ENCODE measurements at regions not wholly inside any gene's neighbourhood (a gene's known extent, or its start where the extent isn't known, plus 50 kb on each side); places are given as distances from the start of the nearest gene placed in this dataset.

- intact Hi-C loops (cut with micrococcal nuclease; ENCODE audit: unreplicated experiment), result no loop called here
- Mint-ChIP-seq H3K9me3 (ENCODE audit: unreplicated experiment) (no peaks in the 10 kb centered on the region), H3K4me1 (ENCODE audit: low read depth, unreplicated experiment) (no peaks in the 10 kb centered on the region), H3K36me3 (ENCODE audit: insufficient read depth, unreplicated experiment) (no peaks in the 10 kb centered on the region), H3K27ac (ENCODE audit: unreplicated experiment) (no peak overlapping the region), H3K4me3 (ENCODE audit: unreplicated experiment) (no peak overlapping the region), H3K27me3 (ENCODE audit: insufficient read depth, unreplicated experiment) (peaks cover 3% of the 10 kb centered on the region)
- ChIA-PET POLR2A (no interaction called here), CTCF (no interaction called here)
- no peaks in the 10 kb centered on the region for H3K4me1 ChIP-seq
- no peaks in the 10 kb centered on the region for H3K36me3 ChIP-seq (ENCODE audit: control insufficient read depth, insufficient read depth, low read length)
- H3K4me3 ChIP-seq (ENCODE audit: low read depth, low read length), result no peak overlapping the region
- H3K9me3 ChIP-seq, result no peaks in the 10 kb centered on the region
- TF ChIP-seq CTCF (IDR thresholded peaks at IDR 0.05; ENCODE audit: insufficient read depth in 1 of 2, low read depth in 1 of 2, low read length in 1 of 2, severe bottlenecking in 1 of 2, unreplicated experiment in 1 of 2), result no peak
- BruUV-seq (replicated peaks), result no TSS peak
- H3K27me3 ChIP-seq (replicated peaks; ENCODE audit: control insufficient read depth, insufficient read depth, low read length), result no peaks in the 10 kb centered on the region
- DNase-seq, result no peak
Measured at GRCh38 chr7:136370137-136370536, 393.0 kb upstream of the MTPN start.

GRCh38 chr7:136369225-136369624 lies 392.1 kb upstream of the MTPN start:
- Histone ChIP-seq H3K27me3 (replicated peaks; ENCODE audit: control insufficient read depth, insufficient read depth, low read length) (no peaks in the 10 kb centered on the region), H3K9me3 (no peaks in the 10 kb centered on the region), H3K4me3 (ENCODE audit: low read depth, low read length) (no peak overlapping the region), H3K4me1 (no peaks in the 10 kb centered on the region), H3K36me3 (ENCODE audit: control insufficient read depth, insufficient read depth, low read length) (no peaks in the 10 kb centered on the region)
- H3K27ac Mint-ChIP-seq (ENCODE audit: unreplicated experiment), result no peak overlapping the region
- TF ChIP-seq CTCF (IDR thresholded peaks at IDR 0.05; ENCODE audit: insufficient read depth in 1 of 2, low read depth in 1 of 2, low read length in 1 of 2, severe bottlenecking in 1 of 2, unreplicated experiment in 1 of 2), result no peak
- no peak overlapping the region for H3K4me3 Mint-ChIP-seq (ENCODE audit: unreplicated experiment)
- POLR2A ChIA-PET, result no interaction called here
- H3K9me3 Mint-ChIP-seq (ENCODE audit: unreplicated experiment), result no peaks in the 10 kb centered on the region
- no peaks in the 10 kb centered on the region for H3K36me3 Mint-ChIP-seq (ENCODE audit: insufficient read depth, unreplicated experiment)
- H3K4me1 Mint-ChIP-seq (ENCODE audit: low read depth, unreplicated experiment), result no peaks in the 10 kb centered on the region
- intact Hi-C loops (cut with micrococcal nuclease; ENCODE audit: unreplicated experiment), result no loop called here
- no TSS peak for BruUV-seq (replicated peaks)
- H3K27me3 Mint-ChIP-seq (ENCODE audit: insufficient read depth, unreplicated experiment), result peaks cover 3% of the 10 kb centered on the region
- CTCF ChIA-PET, result no interaction called here
- DNase-seq, result no peak

GRCh38 chr7:136359333-136359903 lies 382.3 kb upstream of the MTPN start:
- H3K4me3 ChIP-seq (ENCODE audit: low read depth, low read length), result no peak overlapping the region
- H3K36me3 ChIP-seq (ENCODE audit: control insufficient read depth, insufficient read depth, low read length), result no peaks in the 10 kb centered on the region
- no peaks in the 10 kb centered on the region for H3K36me3 Mint-ChIP-seq (ENCODE audit: insufficient read depth, unreplicated experiment)
- H3K4me1 Mint-ChIP-seq (ENCODE audit: low read depth, unreplicated experiment), result no peaks in the 10 kb centered on the region
- ChIA-PET POLR2A (no interaction called here), CTCF (no interaction called here)
- H3K27me3 ChIP-seq (replicated peaks; ENCODE audit: control insufficient read depth, insufficient read depth, low read length), result no peaks in the 10 kb centered on the region
- H3K27ac Mint-ChIP-seq (ENCODE audit: unreplicated experiment), result no peak overlapping the region
- no peaks in the 10 kb centered on the region for H3K4me1 ChIP-seq
- DNase-seq, result no peak
- intact Hi-C loops (cut with micrococcal nuclease; ENCODE audit: unreplicated experiment), result no loop called here
- BruUV-seq (replicated peaks), result no TSS peak
- H3K9me3 Mint-ChIP-seq (ENCODE audit: unreplicated experiment), result no peaks in the 10 kb centered on the region
- no peaks in the 10 kb centered on the region for H3K9me3 ChIP-seq
- TF ChIP-seq CTCF (IDR thresholded peaks at IDR 0.05; ENCODE audit: insufficient read depth in 1 of 2, low read depth in 1 of 2, low read length in 1 of 2, severe bottlenecking in 1 of 2, unreplicated experiment in 1 of 2), result no peak
- no peaks in the 10 kb centered on the region for H3K27me3 Mint-ChIP-seq (ENCODE audit: insufficient read depth, unreplicated experiment)
- H3K4me3 Mint-ChIP-seq (ENCODE audit: unreplicated experiment), result no peak overlapping the region
